Spleen (tissue), 7 donors: ENCODE measurements at regions not wholly inside any gene's neighbourhood (a gene's known extent, or its start where the extent isn't known, plus 50 kb on each side); places are given as distances from the start of the nearest gene placed in this dataset.

Source experiments
- POLR2AphosphoS5 ChIP-seq, 3 donors: sonication (generic); formaldehyde crosslinking; IDR thresholded peaks; one replicate each; pipeline ENCODE4 v1.5.1; 2017; ENCODE audit warnings: antibody characterized with exemption in 3 of 3
- TF ChIP-seq, protein P1 (sequence below), 11 experiments: fragments of 200-600 bp in 7 of 11; fragments of 450-650 bp in 4 of 11; sonication (generic) in 4 of 11; IDR thresholded peaks in 8 of 11; conservative IDR thresholded peaks in 3 of 11; 1 replicate in 7 of 11; 2 replicates in 4 of 11; pipeline versions ENCODE4 v1.4.0 to v1.8.0; 2016 to 2021; ENCODE audit warnings: antibody characterized with exemption in 11 of 11, inconsistent platforms in 4 of 11, mild to moderate bottlenecking in 1 of 11
- donor health status: DM: no; HTN: no; CAD: no; lungs with moderate emphysema.
- donor health status: DM: no; HTN: no; CAD: no.
- donor health status: DM: no; HTN: no; CAD: no.

DNA sequence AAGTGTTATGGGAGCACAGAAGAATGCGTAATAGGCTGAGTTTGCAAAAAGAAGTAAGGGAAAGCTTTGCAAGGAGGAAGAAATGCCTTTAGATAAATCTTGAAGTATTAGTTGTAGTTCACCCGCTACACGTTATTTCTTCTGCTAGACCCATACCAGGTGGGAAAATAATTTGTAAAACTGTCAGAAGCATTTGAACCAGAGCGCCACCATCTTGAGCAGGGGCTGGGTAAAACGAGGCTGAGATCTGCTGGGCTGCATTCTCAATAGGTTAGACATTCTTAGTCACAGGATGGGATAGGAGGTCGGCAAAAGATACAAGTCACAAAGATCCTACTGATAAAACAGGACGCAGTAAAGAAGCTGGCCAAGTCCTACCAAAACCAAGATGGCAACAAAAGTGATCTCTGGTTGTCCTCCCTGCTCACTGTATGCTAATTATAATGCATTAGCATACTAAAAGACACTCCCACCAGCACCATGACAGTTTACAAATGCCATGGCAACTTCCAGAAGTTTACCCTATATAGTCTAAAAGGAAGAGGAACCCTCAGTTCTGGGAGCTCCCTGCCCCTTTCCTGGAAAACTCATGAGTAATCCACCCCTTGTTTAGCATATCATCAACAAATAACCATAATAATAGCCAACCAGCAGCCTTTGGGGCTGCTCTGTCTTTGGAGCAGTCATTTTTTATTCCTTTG lies 50.0 kb upstream of the ZNF280D start:
- TF ChIP-seq POLR2AphosphoS5 (IDR thresholded peaks at IDR 0.05): no peak
- TF ChIP-seq, protein P1, sequence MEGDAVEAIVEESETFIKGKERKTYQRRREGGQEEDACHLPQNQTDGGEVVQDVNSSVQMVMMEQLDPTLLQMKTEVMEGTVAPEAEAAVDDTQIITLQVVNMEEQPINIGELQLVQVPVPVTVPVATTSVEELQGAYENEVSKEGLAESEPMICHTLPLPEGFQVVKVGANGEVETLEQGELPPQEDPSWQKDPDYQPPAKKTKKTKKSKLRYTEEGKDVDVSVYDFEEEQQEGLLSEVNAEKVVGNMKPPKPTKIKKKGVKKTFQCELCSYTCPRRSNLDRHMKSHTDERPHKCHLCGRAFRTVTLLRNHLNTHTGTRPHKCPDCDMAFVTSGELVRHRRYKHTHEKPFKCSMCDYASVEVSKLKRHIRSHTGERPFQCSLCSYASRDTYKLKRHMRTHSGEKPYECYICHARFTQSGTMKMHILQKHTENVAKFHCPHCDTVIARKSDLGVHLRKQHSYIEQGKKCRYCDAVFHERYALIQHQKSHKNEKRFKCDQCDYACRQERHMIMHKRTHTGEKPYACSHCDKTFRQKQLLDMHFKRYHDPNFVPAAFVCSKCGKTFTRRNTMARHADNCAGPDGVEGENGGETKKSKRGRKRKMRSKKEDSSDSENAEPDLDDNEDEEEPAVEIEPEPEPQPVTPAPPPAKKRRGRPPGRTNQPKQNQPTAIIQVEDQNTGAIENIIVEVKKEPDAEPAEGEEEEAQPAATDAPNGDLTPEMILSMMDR (IDR thresholded peaks at IDR 0.05 in 8 of 11, conservative IDR thresholded peaks at IDR 0.05 in 3 of 11): no peak
